GM21576 (cell line): ENCODE measurements at regions not wholly inside any gene's neighbourhood (a gene's known extent, or its start where the extent isn't known, plus 50 kb on each side); places are given as distances from the start of the nearest gene placed in this dataset.

Source experiments
- ATAC-seq: cut with Tn5 transposase; IDR thresholded peaks from one replicate; pipeline ENCODE4 v1.9.1; 2021; ENCODE audit warnings: mild to moderate bottlenecking, moderate library complexity; ENCODE audit not compliant: unreplicated experiment

- ATAC-seq = no peak
Measured at GRCh38 chr15:47514200-47514652, 203.1 kb upstream of the SEMA6D start.

- no peak for ATAC-seq
Measured at GRCh38 chr15:47516558-47516957, 200.7 kb upstream of the SEMA6D start.

GRCh38 chr15:47516972-47517371 is 200.3 kb upstream of the SEMA6D start:
- no peak for ATAC-seq

GRCh38 chr15:47517737-47518136 is 199.6 kb upstream of the SEMA6D start:
- no peak for ATAC-seq

- ATAC-seq = no peak
Measured at GRCh38 chr15:47523681-47524475, 193.4 kb upstream of the SEMA6D start.

- no peak for ATAC-seq
Measured at GRCh38 chr15:47529241-47529640, 188.1 kb upstream of the SEMA6D start.

- ATAC-seq = no peak
Measured at GRCh38 chr15:47534673-47535072, 182.6 kb upstream of the SEMA6D start.

GRCh38 chr15:47541562-47541961 is 175.7 kb upstream of the SEMA6D start:
- ATAC-seq = no peak

GRCh38 chr15:47542312-47542989 is 174.9 kb upstream of the SEMA6D start:
- ATAC-seq = no peak

GRCh38 chr15:47548231-47548630 is 169.1 kb upstream of the SEMA6D start:
- no peak for ATAC-seq

- ATAC-seq = no peak
Measured at GRCh38 chr15:47548986-47549385, 168.3 kb upstream of the SEMA6D start.

- no peak for ATAC-seq
Measured at GRCh38 chr15:47551079-47551478, 166.2 kb upstream of the SEMA6D start.

GRCh38 chr15:47551546-47551945 is 165.8 kb upstream of the SEMA6D start:
- ATAC-seq = no peak

GRCh38 chr15:47552978-47553608 is 164.2 kb upstream of the SEMA6D start:
- ATAC-seq = no peak

- no peak for ATAC-seq
Measured at GRCh38 chr15:47553947-47554346, 163.4 kb upstream of the SEMA6D start.

- ATAC-seq = no peak
Measured at GRCh38 chr15:47561102-47561501, 156.2 kb upstream of the SEMA6D start.

GRCh38 chr15:47565949-47566348 is 151.4 kb upstream of the SEMA6D start:
- ATAC-seq = no peak

- no peak for ATAC-seq
Measured at GRCh38 chr15:47566610-47567009, 150.7 kb upstream of the SEMA6D start.

GRCh38 chr15:47568030-47568429 is 149.3 kb upstream of the SEMA6D start:
- ATAC-seq = no peak

GRCh38 chr15:47570044-47570443 is 147.3 kb upstream of the SEMA6D start:
- no peak for ATAC-seq

GRCh38 chr15:47570451-47570850 is 146.9 kb upstream of the SEMA6D start:
- ATAC-seq = no peak
